ENCODE measurements at regions not wholly inside any gene's neighbourhood (a gene's known extent, or its start where the extent isn't known, plus 50 kb on each side); places are given as distances from the start of the nearest gene placed in this dataset.

- H3K79me2 ChIP-seq (ENCODE audit: control insufficient read depth, low read length) = no peaks in the 10 kb centered on the region
- no peaks in the 10 kb centered on the region for H3K27me3 ChIP-seq (ENCODE audit: control insufficient read depth, low read length)
- H4K20me1 ChIP-seq (ENCODE audit: control insufficient read depth, insufficient read depth, low read depth, low read length) = no peaks in the 10 kb centered on the region
- H3K4me2 ChIP-seq (ENCODE audit: low read length) = no peak overlapping the region
- no peaks in the 10 kb centered on the region for H3K9me2 ChIP-seq (replicated peaks; ENCODE audit: control insufficient read depth, low read length)
- no peaks in the 10 kb centered on the region for H3F3A ChIP-seq (ENCODE audit: control insufficient read depth, insufficient read depth)
- H3K36me3 ChIP-seq (ENCODE audit: control insufficient read depth, low read length) = no peaks in the 10 kb centered on the region
- H3K27ac ChIP-seq (ENCODE audit: low read depth, low read length) = no peak overlapping the region
- no peaks in the 10 kb centered on the region for H3K4me1 ChIP-seq (ENCODE audit: control insufficient read depth, low read length)
- H3K4me3 ChIP-seq (ENCODE audit: low read length) = no peak overlapping the region
- H3K9me3 ChIP-seq (ENCODE audit: control insufficient read depth, insufficient read depth, low read length) = no peaks in the 10 kb centered on the region
- no peak for TF ChIP-seq EZH2phosphoT487 (IDR thresholded peaks at IDR 0.05; ENCODE audit: borderline replicate concordance, low read length)
- TF ChIP-seq CTCF (IDR thresholded peaks at IDR 0.05; ENCODE audit: low read depth, low read length, poor library complexity, severe bottlenecking) = no peak
Measured at GRCh38 chr5:24773261-24773660, 128.5 kb upstream of the CDH10 start.

DNA sequence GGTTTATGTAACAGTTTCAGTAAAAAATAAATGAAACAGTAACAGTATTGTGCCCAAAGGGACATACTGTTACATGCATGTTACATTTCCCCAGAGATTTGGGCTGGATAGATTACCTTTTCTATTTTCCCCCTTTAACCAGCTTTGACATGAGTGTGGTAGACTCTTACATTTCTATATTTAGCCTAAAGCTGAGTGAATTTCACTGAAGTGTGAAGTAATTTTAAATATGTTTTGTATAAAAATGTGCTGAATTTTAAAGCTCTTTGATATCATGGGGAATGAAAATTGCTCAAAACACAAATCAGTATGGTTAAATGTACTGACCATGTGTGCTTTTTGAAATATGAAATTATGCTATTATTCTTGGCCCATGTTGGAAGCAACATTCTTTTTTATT is 122.3 kb upstream of the CDH10 start:
- H3K27ac ChIP-seq (ENCODE audit: low read depth, low read length) = no peak overlapping the region
- H3K4me2 ChIP-seq (ENCODE audit: low read length) = no peak overlapping the region
- H3K4me1 ChIP-seq (ENCODE audit: control insufficient read depth, low read length) = no peaks in the 10 kb centered on the region
- no peaks in the 10 kb centered on the region for H3K36me3 ChIP-seq (ENCODE audit: control insufficient read depth, low read length)
- H3K9me2 ChIP-seq (replicated peaks; ENCODE audit: control insufficient read depth, low read length) = no peaks in the 10 kb centered on the region
- H3K4me3 ChIP-seq (ENCODE audit: low read length) = no peak overlapping the region
- H3F3A ChIP-seq (ENCODE audit: control insufficient read depth, insufficient read depth) = no peaks in the 10 kb centered on the region
- H4K20me1 ChIP-seq (ENCODE audit: control insufficient read depth, insufficient read depth, low read depth, low read length) = no peaks in the 10 kb centered on the region
- H3K9me3 ChIP-seq (ENCODE audit: control insufficient read depth, insufficient read depth, low read length) = peaks cover 6% of the 10 kb centered on the region; the same call in 1 of the 2 replicates
- TF ChIP-seq EZH2phosphoT487 (IDR thresholded peaks at IDR 0.05; ENCODE audit: borderline replicate concordance, low read length) (no peak), CTCF (IDR thresholded peaks at IDR 0.05; ENCODE audit: low read depth, low read length, poor library complexity, severe bottlenecking) (no peak)
- H3K27me3 ChIP-seq (ENCODE audit: control insufficient read depth, low read length) = no peaks in the 10 kb centered on the region
- no peaks in the 10 kb centered on the region for H3K79me2 ChIP-seq (ENCODE audit: control insufficient read depth, low read length)

DNA sequence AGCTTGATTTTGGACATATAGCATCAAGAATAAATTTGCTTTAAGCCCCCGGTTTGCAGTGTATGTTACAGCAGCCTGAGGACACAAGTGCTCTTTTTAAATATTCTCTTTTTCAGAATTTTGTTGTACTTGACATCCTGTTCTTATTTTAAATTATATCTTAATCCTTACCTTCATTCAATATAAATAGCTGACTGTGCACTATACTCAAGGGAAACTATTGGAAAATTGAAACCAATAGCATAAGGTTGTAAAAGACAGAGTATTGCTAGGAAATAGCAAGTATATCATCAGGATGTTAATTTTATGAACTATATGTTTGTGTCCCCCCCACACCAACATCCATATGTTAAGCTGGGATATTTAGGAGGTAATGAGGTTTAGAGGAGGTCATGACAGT is 120.4 kb upstream of the CDH10 start:
- Histone ChIP-seq H3K27me3 (ENCODE audit: control insufficient read depth, low read length) (no peaks in the 10 kb centered on the region), H3K9me3 (ENCODE audit: control insufficient read depth, insufficient read depth, low read length) (peaks cover 6% of the 10 kb centered on the region; the same call in 1 of the 2 replicates)

More for the DNA sequence above, 120.4 kb upstream of the CDH10 start:
- H3K4me2 ChIP-seq (ENCODE audit: low read length) = no peak overlapping the region
- no peak overlapping the region for H3K4me3 ChIP-seq (ENCODE audit: low read length)
- H3K36me3 ChIP-seq (ENCODE audit: control insufficient read depth, low read length) = no peaks in the 10 kb centered on the region
- H3K9me2 ChIP-seq (replicated peaks; ENCODE audit: control insufficient read depth, low read length) = no peaks in the 10 kb centered on the region
- TF ChIP-seq EZH2phosphoT487 (IDR thresholded peaks at IDR 0.05; ENCODE audit: borderline replicate concordance, low read length) (no peak), CTCF (IDR thresholded peaks at IDR 0.05; ENCODE audit: low read depth, low read length, poor library complexity, severe bottlenecking) (no peak)
- H3K4me1 ChIP-seq (ENCODE audit: control insufficient read depth, low read length) = no peaks in the 10 kb centered on the region
- H3K79me2 ChIP-seq (ENCODE audit: control insufficient read depth, low read length) = no peaks in the 10 kb centered on the region
- no peak overlapping the region for H3K27ac ChIP-seq (ENCODE audit: low read depth, low read length)
- H3F3A ChIP-seq (ENCODE audit: control insufficient read depth, insufficient read depth) = no peaks in the 10 kb centered on the region
- no peaks in the 10 kb centered on the region for H4K20me1 ChIP-seq (ENCODE audit: control insufficient read depth, insufficient read depth, low read depth, low read length)

All from DOHH2 (cell line).